ENCODE measurements at regions not wholly inside any gene's neighbourhood (a gene's known extent, or its start where the extent isn't known, plus 50 kb on each side); places are given as distances from the start of the nearest gene placed in this dataset.

- CTCF ChIA-PET = no interaction called here
- Mint-ChIP-seq H3K4me3 (no peak overlapping the region), H3K27me3 (peaks cover 0 to 10% (median 2%) of the 10 kb centered on the region in 5 donors), H3K9me3 (peaks cover 0 to 9% (median 2%) of the 10 kb centered on the region in 11 donors), H3K27ac (no peak overlapping the region), H3K4me1 (no peaks in the 10 kb centered on the region), H3K36me3 (no peaks in the 10 kb centered on the region)
- H3K36me3 ChIP-seq (ENCODE audit: control insufficient read depth in 2 of 3, insufficient read depth in 3 of 3, low read length in 3 of 3) = no peaks in the 10 kb centered on the region
- no peak for ATAC-seq
- no peaks in the 10 kb centered on the region for H3K27me3 ChIP-seq (ENCODE audit: control insufficient read depth in 2 of 2, insufficient read depth in 2 of 2, low read length in 2 of 2)
- no peak for DNase-seq
- intact Hi-C loops (cut with micrococcal nuclease) = no loop called here
- POLR2A ChIA-PET = no interaction called here
- H3K4me3 ChIP-seq (ENCODE audit: low read length) = no peak overlapping the region
- no peaks in the 10 kb centered on the region for H3K9me3 ChIP-seq (ENCODE audit: control insufficient read depth in 2 of 3, low read length in 3 of 3)
- no peaks in the 10 kb centered on the region for H3K4me1 ChIP-seq (ENCODE audit: control insufficient read depth in 2 of 2, insufficient read depth in 2 of 2, low read length in 2 of 2)
- no peak overlapping the region for H3K27ac ChIP-seq (ENCODE audit: low read depth, low read length)
These were observed 100.7 kb upstream of the CD93 start for GRCh38 chr20:23186808-23187207.

GRCh38 chr20:23180451-23180921, 94.4 kb upstream of the CD93 start:
- Mint-ChIP-seq H3K36me3 (no peaks in the 10 kb centered on the region), H3K4me3 (no peak overlapping the region), H3K27ac (no peak overlapping the region), H3K4me1 (peaks cover 0 to 4% (median 0%) of the 10 kb centered on the region in 7 donors), H3K9me3 (peaks cover 0 to 5% (median 2%) of the 10 kb centered on the region in 11 donors), H3K27me3 (peaks cover 6 to 16% (median 14%) of the 10 kb centered on the region in 5 donors)
- Histone ChIP-seq H3K9me3 (ENCODE audit: control insufficient read depth in 2 of 3, low read length in 3 of 3) (no peaks in the 10 kb centered on the region), H3K36me3 (ENCODE audit: control insufficient read depth in 2 of 3, insufficient read depth in 3 of 3, low read length in 3 of 3) (no peaks in the 10 kb centered on the region), H3K27ac (ENCODE audit: low read depth, low read length) (no peak overlapping the region), H3K4me1 (ENCODE audit: control insufficient read depth in 2 of 2, insufficient read depth in 2 of 2, low read length in 2 of 2) (no peaks in the 10 kb centered on the region), H3K4me3 (ENCODE audit: low read length) (no peak overlapping the region), H3K27me3 (ENCODE audit: control insufficient read depth in 2 of 2, insufficient read depth in 2 of 2, low read length in 2 of 2) (no peaks in the 10 kb centered on the region)
- ATAC-seq (no peak), DNase-seq (no peak)
- intact Hi-C loops (cut with micrococcal nuclease) = no loop called here
- ChIA-PET POLR2A (no interaction called here), CTCF (no interaction called here)

- ChIA-PET POLR2A (no interaction called here), CTCF (no interaction called here)
- Mint-ChIP-seq H3K27ac (peak overlapping the region in 1 of 9 donors; percentile 43), H3K36me3 (no peaks in the 10 kb centered on the region), H3K4me1 (peaks cover 0 to 4% (median 0%) of the 10 kb centered on the region in 7 donors), H3K27me3 (peaks cover 11 to 22% (median 15%) of the 10 kb centered on the region in 5 donors), H3K9me3 (peaks cover 0 to 5% (median 2%) of the 10 kb centered on the region in 11 donors), H3K4me3 (no peak overlapping the region)
- H3K4me3 ChIP-seq (ENCODE audit: low read length) = no peak overlapping the region
- no peaks in the 10 kb centered on the region for H3K4me1 ChIP-seq (ENCODE audit: control insufficient read depth in 2 of 2, insufficient read depth in 2 of 2, low read length in 2 of 2)
- H3K9me3 ChIP-seq (ENCODE audit: control insufficient read depth in 2 of 3, low read length in 3 of 3) = no peaks in the 10 kb centered on the region
- ATAC-seq = no peak
- no peaks in the 10 kb centered on the region for H3K27me3 ChIP-seq (ENCODE audit: control insufficient read depth in 2 of 2, insufficient read depth in 2 of 2, low read length in 2 of 2)
- intact Hi-C loops (cut with micrococcal nuclease) = no loop called here
- no peaks in the 10 kb centered on the region for H3K36me3 ChIP-seq (ENCODE audit: control insufficient read depth in 2 of 3, insufficient read depth in 3 of 3, low read length in 3 of 3)
- DNase-seq = no peak
- H3K27ac ChIP-seq (ENCODE audit: low read depth, low read length) = no peak overlapping the region
These were observed 93.8 kb upstream of the CD93 start for GRCh38 chr20:23179766-23180403.

- ChIA-PET CTCF (no interaction called here), POLR2A (no interaction called here)
- H3K4me3 Mint-ChIP-seq = no peak overlapping the region
- H3K4me1 Mint-ChIP-seq = peaks cover 0 to 4% (median 0%) of the 10 kb centered on the region in 7 donors
- no peaks in the 10 kb centered on the region for H3K9me3 ChIP-seq (ENCODE audit: control insufficient read depth in 2 of 3, low read length in 3 of 3)
- no peak for DNase-seq
- H3K27me3 Mint-ChIP-seq = peaks cover 11 to 29% (median 15%) of the 10 kb centered on the region in 5 donors
- no peaks in the 10 kb centered on the region for H3K27me3 ChIP-seq (ENCODE audit: control insufficient read depth in 2 of 2, insufficient read depth in 2 of 2, low read length in 2 of 2)
- peaks cover 0 to 5% (median 2%) of the 10 kb centered on the region in 11 donors for H3K9me3 Mint-ChIP-seq
- H3K36me3 Mint-ChIP-seq = no peaks in the 10 kb centered on the region
- no peak overlapping the region for H3K27ac ChIP-seq (ENCODE audit: low read depth, low read length)
- no peaks in the 10 kb centered on the region for H3K4me1 ChIP-seq (ENCODE audit: control insufficient read depth in 2 of 2, insufficient read depth in 2 of 2, low read length in 2 of 2)
- no peak overlapping the region for H3K27ac Mint-ChIP-seq
- no peaks in the 10 kb centered on the region for H3K36me3 ChIP-seq (ENCODE audit: control insufficient read depth in 2 of 3, insufficient read depth in 3 of 3, low read length in 3 of 3)
- ATAC-seq = no peak
- intact Hi-C loops (cut with micrococcal nuclease) = no loop called here
- H3K4me3 ChIP-seq (ENCODE audit: low read length) = no peak overlapping the region
These were observed 92.7 kb upstream of the CD93 start for GRCh38 chr20:23178806-23179205.

- intact Hi-C loops (cut with micrococcal nuclease) = no loop called here
- CTCF ChIA-PET = no interaction called here
- Histone ChIP-seq H3K27me3 (ENCODE audit: control insufficient read depth in 2 of 2, insufficient read depth in 2 of 2, low read length in 2 of 2) (no peaks in the 10 kb centered on the region), H3K36me3 (ENCODE audit: control insufficient read depth in 2 of 3, insufficient read depth in 3 of 3, low read length in 3 of 3) (no peaks in the 10 kb centered on the region), H3K27ac (ENCODE audit: low read depth, low read length) (no peak overlapping the region), H3K4me1 (ENCODE audit: control insufficient read depth in 2 of 2, insufficient read depth in 2 of 2, low read length in 2 of 2) (no peaks in the 10 kb centered on the region), H3K4me3 (ENCODE audit: low read length) (no peak overlapping the region), H3K9me3 (ENCODE audit: control insufficient read depth in 2 of 3, low read length in 3 of 3) (no peaks in the 10 kb centered on the region)
- no peak for DNase-seq
- POLR2A ChIA-PET = no interaction called here
- Mint-ChIP-seq H3K4me3 (no peak overlapping the region), H3K9me3 (peaks cover 0 to 2% (median 0%) of the 10 kb centered on the region in 11 donors), H3K27me3 (peaks cover 11 to 49% (median 16%) of the 10 kb centered on the region in 5 donors), H3K36me3 (no peaks in the 10 kb centered on the region), H3K4me1 (no peaks in the 10 kb centered on the region), H3K27ac (no peak overlapping the region)
- ATAC-seq = no peak
These were observed 88.7 kb upstream of the CD93 start for GRCh38 chr20:23174821-23175220.

GRCh38 chr20:23167431-23167830, 81.3 kb upstream of the CD93 start:
- DNase-seq = no peak
- H3K9me3 Mint-ChIP-seq = peaks cover 0 to 3% (median 0%) of the 10 kb centered on the region in 11 donors
- H3K27me3 Mint-ChIP-seq = peaks cover 0 to 26% (median 3%) of the 10 kb centered on the region in 5 donors
- ChIA-PET CTCF (no interaction called here), POLR2A (no interaction called here)
- no peaks in the 10 kb centered on the region for H3K9me3 ChIP-seq (ENCODE audit: control insufficient read depth in 2 of 3, low read length in 3 of 3)
- H3K4me1 Mint-ChIP-seq = no peaks in the 10 kb centered on the region
- no peaks in the 10 kb centered on the region for H3K27me3 ChIP-seq (ENCODE audit: control insufficient read depth in 2 of 2, insufficient read depth in 2 of 2, low read length in 2 of 2)
- H3K4me1 ChIP-seq (ENCODE audit: control insufficient read depth in 2 of 2, insufficient read depth in 2 of 2, low read length in 2 of 2) = no peaks in the 10 kb centered on the region
- no peak overlapping the region for H3K27ac ChIP-seq (ENCODE audit: low read depth, low read length)
- H3K36me3 ChIP-seq (ENCODE audit: control insufficient read depth in 2 of 3, insufficient read depth in 3 of 3, low read length in 3 of 3) = no peaks in the 10 kb centered on the region
- H3K27ac Mint-ChIP-seq = no peak overlapping the region
- intact Hi-C loops (cut with micrococcal nuclease) = no loop called here
- no peak overlapping the region for H3K4me3 Mint-ChIP-seq
- no peak for ATAC-seq
- no peak overlapping the region for H3K4me3 ChIP-seq (ENCODE audit: low read length)
- no peaks in the 10 kb centered on the region for H3K36me3 Mint-ChIP-seq

GRCh38 chr20:23166563-23166962, 80.4 kb upstream of the CD93 start:
- no peaks in the 10 kb centered on the region for H3K4me1 ChIP-seq (ENCODE audit: control insufficient read depth in 2 of 2, insufficient read depth in 2 of 2, low read length in 2 of 2)
- intact Hi-C loops (cut with micrococcal nuclease) = no loop called here
- H3K27me3 ChIP-seq (ENCODE audit: control insufficient read depth in 2 of 2, insufficient read depth in 2 of 2, low read length in 2 of 2) = no peaks in the 10 kb centered on the region
- H3K36me3 ChIP-seq (ENCODE audit: control insufficient read depth in 2 of 3, insufficient read depth in 3 of 3, low read length in 3 of 3) = no peaks in the 10 kb centered on the region
- H3K4me1 Mint-ChIP-seq = peaks cover 0 to 4% (median 0%) of the 10 kb centered on the region in 7 donors
- no peak for DNase-seq
- H3K4me3 Mint-ChIP-seq = no peak overlapping the region
- no peak overlapping the region for H3K27ac Mint-ChIP-seq
- no peak overlapping the region for H3K4me3 ChIP-seq (ENCODE audit: low read length)
- H3K9me3 ChIP-seq (ENCODE audit: control insufficient read depth in 2 of 3, low read length in 3 of 3) = no peaks in the 10 kb centered on the region
- peaks cover 0 to 19% (median 3%) of the 10 kb centered on the region in 5 donors for H3K27me3 Mint-ChIP-seq
- ChIA-PET POLR2A (no interaction called here), CTCF (no interaction called here)
- ATAC-seq = no peak
- peaks cover 0 to 3% (median 0%) of the 10 kb centered on the region in 11 donors for H3K9me3 Mint-ChIP-seq
- H3K36me3 Mint-ChIP-seq = no peaks in the 10 kb centered on the region
- no peak overlapping the region for H3K27ac ChIP-seq (ENCODE audit: low read depth, low read length)
